GM12872 (cell line): ENCODE measurements at regions not wholly inside any gene's neighbourhood (a gene's known extent, or its start where the extent isn't known, plus 50 kb on each side); places are given as distances from the start of the nearest gene placed in this dataset.

ENCODE experiments used
- CTCF ChIP-seq: IDR thresholded peaks from 3 replicates; pipeline ENCODE4 v1.5.1; 2011; ENCODE audit warnings: low read depth, mild to moderate bottlenecking, low read length, moderate library complexity; ENCODE audit not compliant: insufficient read depth

GRCh38 chr13:34430294-34430693 is 511.8 kb upstream of the NBEA start:
- TF ChIP-seq CTCF: no peak

DNA sequence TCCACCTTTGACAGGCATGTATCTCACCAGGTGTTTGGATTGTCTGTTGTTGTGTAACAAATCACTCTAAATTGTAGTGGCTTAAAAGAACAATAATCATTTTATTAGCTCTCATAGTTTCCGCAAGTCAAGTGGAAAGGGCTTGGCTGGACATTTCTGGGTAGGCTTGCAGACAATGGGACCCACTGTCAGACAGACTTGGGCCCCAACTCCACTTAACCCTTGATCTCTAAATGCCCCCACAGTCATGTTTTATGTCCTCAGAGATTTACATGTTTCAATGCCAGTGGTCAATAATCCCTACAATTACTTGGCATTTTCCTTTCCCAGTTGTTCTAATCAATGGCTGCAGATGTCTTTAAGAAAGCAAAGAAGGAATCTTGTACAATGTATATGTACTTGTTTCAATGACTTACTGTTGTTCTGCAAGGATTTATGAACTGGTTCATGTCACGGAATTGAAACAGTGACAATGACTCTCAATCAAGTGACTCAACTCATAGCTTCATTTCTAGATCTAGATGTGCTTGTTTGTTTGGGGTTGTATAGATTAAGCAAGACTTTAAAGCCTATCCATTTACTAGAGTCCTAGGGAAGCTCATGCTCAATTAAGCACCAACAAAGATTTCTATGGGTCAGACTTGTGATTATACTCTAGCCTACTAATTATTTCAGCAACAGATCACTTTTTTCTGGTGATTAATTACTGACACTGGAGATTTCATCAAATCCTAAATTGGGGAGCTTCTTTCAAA is 510.1 kb upstream of the NBEA start:
- TF ChIP-seq CTCF: no peak

DNA sequence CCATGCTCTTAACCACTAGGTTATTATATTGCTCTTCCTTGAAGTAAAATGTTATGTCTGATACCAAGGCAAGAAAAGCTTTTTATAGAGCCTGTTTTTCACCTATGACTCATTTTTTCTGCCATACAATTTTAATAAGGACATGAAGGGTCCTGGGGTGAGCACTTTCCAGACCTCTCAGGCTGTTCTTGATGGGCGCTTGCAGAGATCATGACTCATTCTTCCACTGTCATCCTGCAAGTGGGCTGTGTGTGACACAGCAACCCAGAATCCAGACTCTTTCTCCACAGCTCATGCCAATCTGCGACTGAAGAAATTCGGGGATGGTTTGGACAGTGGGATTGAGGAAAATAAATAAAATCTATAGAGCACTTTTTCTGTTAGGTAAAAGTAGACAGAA is 506.7 kb upstream of the NBEA start:
- TF ChIP-seq CTCF: no peak

- TF ChIP-seq CTCF: no peak
These were observed 504.2 kb upstream of the NBEA start for GRCh38 chr13:34437873-34438272.

DNA sequence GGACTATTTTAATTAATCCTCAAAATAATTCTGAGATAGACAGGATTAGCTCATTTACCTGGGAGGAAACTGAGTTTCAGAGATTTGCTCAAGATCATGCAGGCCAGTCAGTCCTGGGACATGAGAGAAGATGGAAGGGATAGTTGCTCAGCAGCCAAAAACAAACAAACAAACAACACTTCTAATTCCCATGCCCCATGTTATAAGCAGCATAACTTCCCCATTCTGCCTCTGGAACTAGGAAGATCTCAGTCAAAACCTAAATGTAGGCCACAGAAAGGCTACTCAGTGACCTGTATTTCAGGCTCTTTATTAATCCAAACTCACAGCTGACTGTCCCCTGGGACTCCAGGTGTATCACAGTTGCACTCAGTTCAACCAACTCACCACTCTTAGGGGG is 489.2 kb upstream of the NBEA start:
- TF ChIP-seq CTCF: no peak

GRCh38 chr13:34458756-34459715 is 483.0 kb upstream of the NBEA start:
- no peak for TF ChIP-seq CTCF

DNA sequence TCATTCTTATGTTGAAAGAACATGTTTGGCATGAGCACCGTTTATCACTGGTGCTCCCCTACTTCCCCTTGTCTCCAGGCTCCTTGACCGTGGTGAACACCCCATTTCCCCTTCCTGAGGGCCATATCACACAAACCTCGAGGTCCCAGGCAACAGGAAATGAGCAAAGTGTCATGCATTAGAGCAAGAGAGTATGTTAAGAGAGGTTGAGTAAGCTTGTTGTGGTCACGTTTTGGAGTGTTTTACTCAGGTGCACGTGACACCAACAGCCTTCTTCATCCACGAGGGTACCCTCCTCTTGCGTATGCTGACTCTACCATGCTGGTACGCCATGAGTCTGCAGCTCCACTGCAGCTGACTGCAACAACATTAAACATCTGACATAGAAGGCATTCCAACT is 482.2 kb upstream of the NBEA start:
- TF ChIP-seq CTCF: no peak
